SKM-1 (cell line): ENCODE measurements at regions not wholly inside any gene's neighbourhood (a gene's known extent, or its start where the extent isn't known, plus 50 kb on each side); places are given as distances from the start of the nearest gene placed in this dataset.
A peak's percentile ranks its signal among the peaks of the same experiment; 100 is the strongest.

ENCODE experiments used
- DNase-seq: peaks from one replicate; lab custom pipeline; 2025; ENCODE audit not compliant: unreplicated experiment; lab: John Stamatoyannopoulos, UW

GRCh38 chr2:174668075-174668474, 70.5 kb upstream of the WIPF1 start:
- DNase-seq, result no peak

GRCh38 chr2:174667250-174667860, 69.8 kb upstream of the WIPF1 start:
- DNase-seq, result no peak

- no peak for DNase-seq
Measured at GRCh38 chr2:174666845-174667244, 69.2 kb upstream of the WIPF1 start.

- DNase-seq, result peak; percentile 86
Measured at GRCh38 chr2:174666312-174666711, 68.7 kb upstream of the WIPF1 start.

GRCh38 chr2:174664084-174664759, 66.6 kb upstream of the WIPF1 start:
- no peak for DNase-seq

- no peak for DNase-seq
Measured at GRCh38 chr2:174663550-174663949, 65.9 kb upstream of the WIPF1 start.

- no peak for DNase-seq
Measured at GRCh38 chr2:174662859-174663258, 65.3 kb upstream of the WIPF1 start.

- DNase-seq, result no peak
Measured at GRCh38 chr2:174662459-174662858, 64.9 kb upstream of the WIPF1 start.

GRCh38 chr2:174660984-174661675, 63.5 kb upstream of the WIPF1 start:
- DNase-seq, result no peak

GRCh38 chr2:174659069-174659900, 61.7 kb upstream of the WIPF1 start:
- no peak for DNase-seq

GRCh38 chr2:174656676-174657176, 59.1 kb upstream of the WIPF1 start:
- no peak for DNase-seq

GRCh38 chr2:174656035-174656434, 58.4 kb upstream of the WIPF1 start:
- no peak for DNase-seq

- no peak for DNase-seq
Measured at GRCh38 chr2:174654419-174654941, 56.9 kb upstream of the WIPF1 start.

GRCh38 chr2:174648896-174649295, 51.3 kb upstream of the WIPF1 start:
- no peak for DNase-seq
